Esophagus squamous epithelium (tissue), 4 donors: ENCODE measurements at regions not wholly inside any gene's neighbourhood (a gene's known extent, or its start where the extent isn't known, plus 50 kb on each side); places are given as distances from the start of the nearest gene placed in this dataset.

Experiments
- CTCF ChIP-seq, 6 experiments: fragments of 450-650 bp in 4 of 6; fragments of 200-600 bp in 2 of 6; sonication (generic) in 2 of 6; IDR thresholded peaks; one replicate each; pipeline ENCODE4 v1.5.1; 2016 to 2019; ENCODE audit warnings: antibody characterized with exemption in 6 of 6, mild to moderate bottlenecking in 4 of 6, moderate library complexity in 4 of 6
- POLR2A ChIP-seq, 4 donors: fragments of 450-650 bp; IDR thresholded peaks; one replicate each; pipeline ENCODE4 v1.6.1; 2017; ENCODE audit warnings: antibody characterized with exemption in 4 of 4, mild to moderate bottlenecking in 4 of 4, moderate library complexity in 3 of 4

- TF ChIP-seq POLR2A (IDR thresholded peaks at IDR 0.05) (no peak), CTCF (IDR thresholded peaks at IDR 0.05) (no peak)
Observed at GRCh38 chr2:198321522-198322088, 517.2 kb downstream of the PLCL1 start.
